Activated T-cell treated with anti-CD3 and anti-CD28 coated beads for 24 hours (primary cell): ENCODE measurements at regions not wholly inside any gene's neighbourhood (a gene's known extent, or its start where the extent isn't known, plus 50 kb on each side); places are given as distances from the start of the nearest gene placed in this dataset.

Source experiments
- DNase-seq: peaks from one replicate; pipeline ENCODE4 v3.0.0-alpha.2; 2020; ENCODE audit warnings: low read depth

DNA sequence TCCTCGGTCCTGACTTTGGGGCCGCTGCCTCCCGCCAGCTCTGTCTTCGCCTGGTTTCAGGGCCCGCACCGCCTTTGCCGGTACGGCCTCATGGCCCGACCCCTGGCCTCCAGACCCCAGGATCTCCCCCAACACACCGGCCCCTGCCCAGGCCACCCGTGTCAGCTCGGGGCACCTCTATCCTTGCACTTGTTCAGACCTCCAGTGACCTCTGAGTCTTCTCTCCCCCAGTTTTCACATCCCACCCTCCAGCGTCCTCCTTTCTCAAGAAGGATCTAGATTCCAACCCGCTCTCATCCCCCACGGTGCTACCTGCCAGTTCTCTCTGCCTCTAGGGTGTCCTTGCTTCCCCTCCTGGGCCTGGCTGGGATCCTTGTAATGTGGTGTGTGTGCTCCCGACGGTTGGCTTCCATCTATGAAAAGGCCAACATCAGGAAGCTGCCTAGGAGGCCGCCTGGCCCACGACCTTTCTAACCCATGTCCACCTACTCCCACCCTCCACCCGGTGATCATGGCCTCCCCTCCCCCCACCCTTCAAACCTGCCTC lies 61.1 kb downstream of the SPATA31C2 start:
- no peak for DNase-seq

GRCh38 chr9:88076286-88077070 lies 61.8 kb downstream of the SPATA31C2 start:
- peak; percentile 35 for DNase-seq

DNA sequence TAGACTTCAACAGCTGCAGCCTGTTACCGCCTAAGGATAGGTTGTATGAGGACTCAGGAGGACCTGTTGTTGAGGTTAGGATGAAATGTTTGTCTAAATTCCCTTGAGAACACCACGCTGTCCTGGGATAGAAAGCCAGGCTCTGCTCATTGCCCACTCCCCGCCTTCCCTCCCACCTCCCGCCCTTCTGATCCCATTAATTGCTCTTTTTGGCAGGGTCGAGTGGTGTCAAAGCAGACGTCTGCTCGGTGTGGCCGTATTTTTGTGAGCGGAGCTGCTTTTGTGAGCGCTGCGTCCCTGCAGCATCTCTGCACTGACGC lies 62.3 kb downstream of the SPATA31C2 start:
- DNase-seq = no peak

DNA sequence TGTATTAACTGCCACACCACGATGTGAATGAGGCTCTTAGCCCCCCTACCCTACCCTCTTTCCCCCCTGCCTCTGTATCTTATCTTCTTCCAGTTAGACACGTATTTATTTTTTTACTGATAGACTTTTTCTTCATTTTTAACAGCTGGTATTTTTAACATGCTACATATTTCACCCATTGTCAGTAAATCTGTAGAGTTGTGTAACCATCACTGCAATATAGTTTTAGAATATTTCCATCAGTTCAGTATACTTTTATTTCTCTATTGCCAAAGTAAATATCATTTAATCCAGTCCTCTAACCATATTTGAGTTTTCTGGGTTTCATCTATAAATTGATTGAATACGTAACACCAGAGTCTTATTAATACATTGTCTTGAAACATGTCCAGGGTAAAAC lies 62.8 kb downstream of the SPATA31C2 start:
- DNase-seq = no peak

DNA sequence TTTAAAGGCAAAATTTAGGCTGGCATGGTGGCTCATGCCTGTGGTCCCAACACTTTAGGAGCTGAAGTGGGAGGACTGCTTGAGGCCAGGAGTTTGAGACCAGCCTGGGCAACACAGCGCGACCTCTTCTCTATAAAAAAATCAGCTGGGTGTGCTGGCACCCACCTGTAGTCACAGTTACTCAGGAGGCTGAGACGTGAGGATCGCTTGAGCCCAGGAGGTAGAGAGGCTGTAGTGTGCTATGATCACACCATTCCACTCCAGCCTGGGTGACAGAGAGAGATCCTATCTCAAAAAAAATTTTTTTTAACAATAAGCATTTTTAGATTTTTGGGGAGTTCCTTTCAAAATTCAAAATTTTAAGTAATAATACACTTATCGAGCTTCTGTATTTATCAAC lies 63.3 kb downstream of the SPATA31C2 start:
- no peak for DNase-seq

- no peak for DNase-seq
Measured at GRCh38 chr9:88072831-88073375, 65.4 kb downstream of the SPATA31C2 start.

DNA sequence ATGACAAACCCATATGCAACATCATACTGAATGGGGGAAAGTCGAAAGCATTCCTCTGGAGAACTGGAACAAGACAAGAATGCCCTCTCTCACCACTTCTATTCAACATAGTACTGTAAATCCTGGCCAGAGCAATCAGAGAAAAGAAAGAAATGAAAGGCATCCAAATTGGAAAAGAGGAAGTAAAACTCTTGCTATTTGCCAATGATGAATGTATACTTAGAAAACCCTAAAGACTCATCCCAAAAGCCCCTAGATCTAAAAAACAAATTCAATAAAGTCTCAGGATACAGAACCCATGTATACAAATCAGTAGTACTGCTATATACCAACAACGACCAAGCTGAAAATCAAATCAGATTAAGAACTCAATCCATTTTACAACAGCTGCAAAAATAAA lies 66.9 kb downstream of the SPATA31C2 start:
- no peak for DNase-seq

- DNase-seq = no peak
Measured at GRCh38 chr9:88065619-88066018, 72.7 kb downstream of the SPATA31C2 start.

- no peak for DNase-seq
Measured at GRCh38 chr9:88064554-88064953, 73.7 kb downstream of the SPATA31C2 start.

DNA sequence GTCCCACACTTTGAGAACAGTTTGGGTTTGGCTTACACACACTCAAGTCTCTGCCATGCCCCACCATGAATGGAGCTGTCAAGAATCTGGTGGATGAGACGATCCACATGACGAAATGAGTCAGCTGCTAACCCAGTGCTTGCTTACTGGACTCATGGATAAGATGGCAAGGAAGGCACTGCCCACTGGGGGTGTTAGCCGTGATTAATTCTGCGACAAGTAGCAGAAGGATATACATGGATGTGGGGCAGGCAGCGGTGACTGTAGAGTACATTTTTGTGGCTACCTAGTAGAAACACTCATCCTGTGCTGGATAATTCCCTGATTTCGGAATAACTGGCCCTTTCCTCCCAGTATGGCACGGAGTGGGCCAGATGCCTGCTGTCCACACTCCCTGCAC lies 77.5 kb downstream of the SPATA31C2 start:
- DNase-seq = no peak

DNA sequence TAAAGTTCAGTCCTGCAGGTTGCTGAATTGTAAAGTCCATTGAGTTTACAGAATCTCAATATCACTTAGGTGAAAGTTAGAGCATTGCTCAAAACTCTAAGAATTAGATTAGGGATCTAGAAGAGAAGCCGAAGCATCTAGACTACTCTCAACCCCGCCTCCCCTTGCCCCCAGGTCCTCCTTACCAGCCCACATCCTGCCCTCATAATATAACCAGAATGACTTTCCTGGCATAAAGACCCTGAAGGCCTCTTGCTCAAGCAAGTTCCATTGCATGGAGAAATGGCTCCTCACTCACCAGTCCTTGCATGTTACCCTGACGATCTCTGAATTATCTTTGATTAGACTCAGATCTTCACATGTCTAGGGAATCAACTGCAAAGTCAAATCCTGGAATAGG lies 78.8 kb downstream of the SPATA31C2 start:
- no peak for DNase-seq

- DNase-seq = no peak
Measured at GRCh38 chr9:88056876-88057275, 81.4 kb downstream of the SPATA31C2 start.

GRCh38 chr9:88053856-88054501 lies 79.6 kb upstream of the CDK20 start:
- no peak for DNase-seq

DNA sequence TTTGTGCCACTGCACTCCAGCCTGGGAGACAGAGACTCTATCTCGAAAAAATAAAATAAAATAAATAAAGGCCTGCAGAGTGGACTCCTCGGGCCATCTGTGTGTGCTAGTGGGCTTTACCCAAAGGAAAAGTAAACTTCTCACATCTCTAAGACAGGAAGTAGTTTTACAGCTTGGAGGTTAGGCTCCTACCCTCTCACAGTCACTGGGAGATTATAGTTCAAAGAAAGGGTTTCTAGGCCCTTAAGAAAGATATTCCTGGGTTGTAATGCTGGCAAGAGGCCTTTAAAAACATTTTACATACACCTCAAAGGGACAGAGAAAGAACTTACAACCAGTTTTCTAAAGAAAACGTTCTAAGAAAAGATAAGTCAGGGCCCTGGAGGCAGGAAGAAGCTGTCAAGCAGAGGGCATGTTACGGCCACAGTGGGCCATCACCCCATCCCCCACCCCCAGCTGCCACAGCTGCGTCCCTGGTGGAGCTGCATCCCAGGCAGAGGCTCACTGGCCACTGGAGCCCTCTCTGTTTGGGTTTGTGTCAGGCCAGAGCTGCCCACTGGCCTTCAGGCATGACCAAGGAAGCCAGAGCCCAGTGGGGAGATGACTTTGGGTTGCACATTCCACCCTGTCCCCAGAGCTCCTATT lies 78.1 kb upstream of the CDK20 start:
- no peak for DNase-seq

DNA sequence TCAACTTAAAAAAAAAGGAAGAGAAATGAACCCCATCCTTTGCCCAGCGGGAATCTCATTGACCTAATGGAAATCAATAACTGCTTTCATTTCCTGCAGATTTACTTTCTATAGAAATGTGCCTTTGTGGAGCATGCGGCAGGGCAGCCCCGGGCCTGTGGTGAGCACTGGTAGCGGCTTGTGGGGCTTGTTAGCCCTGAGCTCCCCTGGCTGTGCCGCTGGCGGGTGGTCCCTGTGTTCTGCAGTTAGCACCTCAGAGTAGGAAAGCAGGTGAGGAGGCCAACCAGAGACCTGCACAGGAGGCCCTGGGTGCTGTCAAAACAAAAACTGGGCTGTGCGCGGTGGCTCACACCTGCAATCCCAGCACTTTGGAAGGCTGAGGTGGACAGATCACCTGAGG lies 76.8 kb upstream of the CDK20 start:
- DNase-seq = no peak

GRCh38 chr9:88049677-88050307 lies 75.5 kb upstream of the CDK20 start:
- DNase-seq = no peak

- no peak for DNase-seq
Measured at GRCh38 chr9:88046542-88046941, 72.2 kb upstream of the CDK20 start.

DNA sequence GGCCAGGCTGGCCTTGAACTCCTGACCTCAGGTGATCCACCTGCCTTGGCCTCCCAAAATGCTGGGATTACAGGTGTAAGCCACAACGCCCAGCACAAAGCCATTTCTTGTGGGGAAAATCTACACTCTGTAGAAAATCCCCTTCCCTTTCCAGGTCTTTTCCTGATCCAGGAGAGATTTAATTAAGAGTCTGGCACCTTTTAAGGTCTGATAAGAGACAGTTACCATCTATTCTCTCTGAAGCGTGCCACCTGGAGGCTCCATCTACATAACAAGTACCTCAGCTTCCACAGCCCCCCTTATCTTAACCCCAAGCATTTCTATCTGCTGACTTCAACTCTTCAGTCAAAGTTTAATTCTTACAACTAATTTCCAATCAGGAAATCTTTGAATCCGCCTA lies 71.4 kb upstream of the CDK20 start:
- DNase-seq = no peak

- DNase-seq = no peak
Measured at GRCh38 chr9:88044200-88044599, 69.9 kb upstream of the CDK20 start.

DNA sequence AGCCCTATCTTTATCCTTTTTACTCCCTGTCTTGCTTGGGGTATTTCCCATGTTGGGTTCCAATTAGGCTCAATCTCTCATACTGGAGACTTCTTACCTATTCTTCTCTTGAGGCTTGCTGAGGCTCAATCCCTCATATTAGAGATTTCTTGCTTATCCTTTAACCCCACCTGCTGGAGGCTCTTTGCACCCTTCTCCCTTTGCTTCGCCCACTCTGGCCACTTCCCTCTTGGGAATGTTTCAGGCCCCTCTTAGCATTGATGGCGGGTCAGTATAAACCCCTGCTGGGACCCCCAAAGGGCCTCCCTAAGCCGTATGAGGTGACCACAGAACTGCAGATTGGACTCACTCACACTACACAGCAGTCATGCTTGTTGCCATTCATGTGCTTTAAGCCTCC lies 69.3 kb upstream of the CDK20 start:
- no peak for DNase-seq

DNA sequence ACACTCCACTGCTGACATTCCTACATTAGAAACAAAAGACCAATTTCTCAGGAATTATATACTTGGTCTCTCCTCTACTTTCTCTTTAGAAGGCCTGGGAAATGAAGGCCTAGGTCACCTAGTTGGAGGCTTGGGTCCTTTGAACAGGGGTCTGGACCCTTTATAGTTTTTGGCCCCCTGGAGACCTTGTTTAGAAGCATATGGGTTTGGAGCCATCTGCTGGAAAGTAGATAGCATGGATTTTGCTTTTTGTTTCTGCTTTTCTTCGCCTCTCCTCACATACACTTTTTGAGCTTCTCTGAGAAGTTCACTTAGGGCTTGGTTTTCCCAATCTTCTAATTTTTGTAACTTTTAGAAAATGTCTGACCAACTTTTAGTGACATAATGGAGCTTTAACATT lies 67.1 kb upstream of the CDK20 start:
- no peak for DNase-seq

DNA sequence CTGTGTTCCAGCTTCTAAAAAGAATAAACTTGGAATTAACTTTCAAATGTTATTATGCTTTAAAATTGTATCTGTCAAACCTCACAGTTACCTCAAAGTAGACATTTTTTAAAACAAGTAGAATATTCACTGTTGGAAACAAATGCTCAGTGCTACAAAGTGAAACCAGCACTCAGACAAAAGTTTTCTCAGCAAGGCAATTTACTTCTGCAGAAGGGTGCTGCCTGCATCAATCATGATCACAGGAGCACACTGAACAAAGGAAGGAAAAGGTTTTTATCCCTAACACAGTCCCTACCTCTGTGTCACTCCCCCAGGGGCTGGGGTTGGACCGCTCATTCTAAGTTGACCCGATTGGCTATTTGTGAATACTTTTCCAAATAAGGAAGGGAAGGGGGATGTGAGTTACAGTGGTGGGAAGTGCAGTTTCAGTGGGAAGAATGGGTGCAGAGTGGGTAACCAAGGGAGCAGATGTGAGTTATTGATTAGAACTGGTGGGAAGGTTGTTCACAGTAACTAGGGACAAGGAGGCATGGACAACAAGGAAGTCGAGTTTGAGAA lies 63.0 kb upstream of the CDK20 start:
- DNase-seq = no peak
